ENCODE measurements at regions not wholly inside any gene's neighbourhood (a gene's known extent, or its start where the extent isn't known, plus 50 kb on each side); places are given as distances from the start of the nearest gene placed in this dataset.

- no peaks in the 10 kb centered on the region for H3K36me3 ChIP-seq (ENCODE audit: low read length)
- TF ChIP-seq CTCF (IDR thresholded peaks at IDR 0.05; ENCODE audit: insufficient read depth, low read length, poor library complexity, severe bottlenecking) (no peak), EZH2phosphoT487 (conservative IDR thresholded peaks at IDR 0.05; ENCODE audit: low read length) (no peak)
- no peaks in the 10 kb centered on the region for H3K9me2 ChIP-seq (replicated peaks; ENCODE audit: insufficient read depth, low read length)
- H3K9ac ChIP-seq (ENCODE audit: low read length), result no peak overlapping the region
- no peaks in the 10 kb centered on the region for H3K27me3 ChIP-seq (ENCODE audit: low read length)
- no peaks in the 10 kb centered on the region for H3F3A ChIP-seq (ENCODE audit: insufficient read depth)
- H3K9me3 ChIP-seq (ENCODE audit: insufficient read depth, low read length), result no peaks in the 10 kb centered on the region
- H3K4me2 ChIP-seq (ENCODE audit: low read depth, low read length, poor library complexity, severe bottlenecking), result no peak overlapping the region
- no peak overlapping the region for H3K27ac ChIP-seq (ENCODE audit: low read depth, low read length)
- no peaks in the 10 kb centered on the region for H4K20me1 ChIP-seq (ENCODE audit: low read depth, low read length)
- no peak overlapping the region for H2AFZ ChIP-seq (ENCODE audit: low read depth, low read length, severe bottlenecking)
- H3K79me2 ChIP-seq (ENCODE audit: insufficient read depth, low read length), result no peaks in the 10 kb centered on the region
- no peak overlapping the region for H3K4me3 ChIP-seq (ENCODE audit: insufficient read depth, low read length, poor library complexity, severe bottlenecking)
These were observed 328.9 kb upstream of the KCND2 start for GRCh38 chr7:119943942-119944600.

- Histone ChIP-seq H3K79me2 (ENCODE audit: insufficient read depth, low read length) (no peaks in the 10 kb centered on the region), H2AFZ (ENCODE audit: low read depth, low read length, severe bottlenecking) (no peak overlapping the region), H3F3A (ENCODE audit: insufficient read depth) (no peaks in the 10 kb centered on the region), H3K4me3 (ENCODE audit: insufficient read depth, low read length, poor library complexity, severe bottlenecking) (no peak overlapping the region), H3K4me2 (ENCODE audit: low read depth, low read length, poor library complexity, severe bottlenecking) (no peak overlapping the region), H3K27me3 (ENCODE audit: low read length) (no peaks in the 10 kb centered on the region), H3K9me2 (replicated peaks; ENCODE audit: insufficient read depth, low read length) (no peaks in the 10 kb centered on the region), H3K9ac (ENCODE audit: low read length) (no peak overlapping the region), H3K27ac (ENCODE audit: low read depth, low read length) (no peak overlapping the region), H3K9me3 (ENCODE audit: insufficient read depth, low read length) (no peaks in the 10 kb centered on the region), H4K20me1 (ENCODE audit: low read depth, low read length) (no peaks in the 10 kb centered on the region), H3K36me3 (ENCODE audit: low read length) (no peaks in the 10 kb centered on the region)
- no peak for TF ChIP-seq CTCF (IDR thresholded peaks at IDR 0.05; ENCODE audit: insufficient read depth, low read length, poor library complexity, severe bottlenecking)
- TF ChIP-seq EZH2phosphoT487 (conservative IDR thresholded peaks at IDR 0.05; ENCODE audit: low read length), result no peak
These were observed 328.4 kb upstream of the KCND2 start for GRCh38 chr7:119944601-119944972.

GRCh38 chr7:119945822-119946221 lies 327.2 kb upstream of the KCND2 start:
- H3K9me3 ChIP-seq (ENCODE audit: insufficient read depth, low read length), result no peaks in the 10 kb centered on the region
- H2AFZ ChIP-seq (ENCODE audit: low read depth, low read length, severe bottlenecking), result no peak overlapping the region
- H3K4me3 ChIP-seq (ENCODE audit: insufficient read depth, low read length, poor library complexity, severe bottlenecking), result no peak overlapping the region
- H3K4me2 ChIP-seq (ENCODE audit: low read depth, low read length, poor library complexity, severe bottlenecking), result no peak overlapping the region
- H3F3A ChIP-seq (ENCODE audit: insufficient read depth), result no peaks in the 10 kb centered on the region
- no peak overlapping the region for H3K9ac ChIP-seq (ENCODE audit: low read length)
- no peaks in the 10 kb centered on the region for H3K27me3 ChIP-seq (ENCODE audit: low read length)
- H3K9me2 ChIP-seq (replicated peaks; ENCODE audit: insufficient read depth, low read length), result no peaks in the 10 kb centered on the region
- H3K79me2 ChIP-seq (ENCODE audit: insufficient read depth, low read length), result no peaks in the 10 kb centered on the region
- TF ChIP-seq EZH2phosphoT487 (conservative IDR thresholded peaks at IDR 0.05; ENCODE audit: low read length) (no peak), CTCF (IDR thresholded peaks at IDR 0.05; ENCODE audit: insufficient read depth, low read length, poor library complexity, severe bottlenecking) (no peak)
- no peak overlapping the region for H3K27ac ChIP-seq (ENCODE audit: low read depth, low read length)
- no peaks in the 10 kb centered on the region for H3K36me3 ChIP-seq (ENCODE audit: low read length)
- no peaks in the 10 kb centered on the region for H4K20me1 ChIP-seq (ENCODE audit: low read depth, low read length)
